Duodenal mucosa (tissue), 2 donors: ENCODE measurements at regions not wholly inside any gene's neighbourhood (a gene's known extent, or its start where the extent isn't known, plus 50 kb on each side); places are given as distances from the start of the nearest gene placed in this dataset.

Experiments
- H3K27ac ChIP-seq: one replicate; pipeline ENCODE4 v1.7.0; 2013; ENCODE audit warnings: low read depth, low read length
- H3K27me3 ChIP-seq, 2 donors: one replicate each; pipeline ENCODE4 v1.7.0; 2013; ENCODE audit warnings: low read length in 2 of 2, control low read depth in 1 of 2; ENCODE audit not compliant: insufficient read depth in 2 of 2, control insufficient read depth in 1 of 2
- H3K36me3 ChIP-seq, 2 donors: one replicate each; pipeline ENCODE4 v1.7.0; 2013; ENCODE audit warnings: low read length in 2 of 2, control low read depth in 1 of 2; ENCODE audit not compliant: insufficient read depth in 2 of 2, control insufficient read depth in 1 of 2
- H3K4me1 ChIP-seq, 2 donors: one replicate each; pipeline ENCODE4 v1.7.0; 2013; ENCODE audit warnings: low read length in 2 of 2, control low read depth in 1 of 2; ENCODE audit not compliant: insufficient read depth in 2 of 2, control insufficient read depth in 1 of 2
- H3K4me3 ChIP-seq, 2 donors: one replicate each; pipeline ENCODE4 v1.7.0; 2013; ENCODE audit warnings: low read length in 2 of 2, low read depth in 1 of 2
- H3K9ac ChIP-seq, 2 donors: one replicate each; pipeline ENCODE4 v1.7.0; 2013; ENCODE audit warnings: low read length in 2 of 2, low read depth in 1 of 2
- H3K9me3 ChIP-seq, 2 donors: one replicate each; pipeline ENCODE4 v1.7.0; 2013; ENCODE audit warnings: low read length in 2 of 2, control low read depth in 1 of 2; ENCODE audit not compliant: control insufficient read depth in 1 of 2

GRCh38 chr1:88058205-88058604 lies 625.9 kb upstream of the PKN2 start:
- Histone ChIP-seq H3K9ac (no peak overlapping the region), H3K4me3 (no peak overlapping the region), H3K4me1 (peaks cover 0 to 9% of the 10 kb centered on the region in 2 donors), H3K9me3 (no peaks in the 10 kb centered on the region), H3K36me3 (no peaks in the 10 kb centered on the region), H3K27me3 (no peaks in the 10 kb centered on the region), H3K27ac (no peak overlapping the region)

GRCh38 chr1:88060112-88060673 lies 623.9 kb upstream of the PKN2 start:
- no peak overlapping the region for H3K4me3 ChIP-seq
- no peaks in the 10 kb centered on the region for H3K27me3 ChIP-seq
- H3K27ac ChIP-seq: no peak overlapping the region
- no peaks in the 10 kb centered on the region for H3K36me3 ChIP-seq
- H3K9ac ChIP-seq: no peak overlapping the region
- peaks cover 0 to 9% of the 10 kb centered on the region in 2 donors for H3K4me1 ChIP-seq
- H3K9me3 ChIP-seq: no peaks in the 10 kb centered on the region

GRCh38 chr1:88060750-88061491 lies 623.2 kb upstream of the PKN2 start:
- no peak overlapping the region for H3K27ac ChIP-seq
- peaks cover 0 to 9% of the 10 kb centered on the region in 2 donors for H3K4me1 ChIP-seq
- H3K4me3 ChIP-seq: no peak overlapping the region
- H3K27me3 ChIP-seq: no peaks in the 10 kb centered on the region
- H3K9me3 ChIP-seq: no peaks in the 10 kb centered on the region
- H3K9ac ChIP-seq: no peak overlapping the region
- no peaks in the 10 kb centered on the region for H3K36me3 ChIP-seq

GRCh38 chr1:88061492-88062177 lies 622.4 kb upstream of the PKN2 start:
- Histone ChIP-seq H3K27me3 (no peaks in the 10 kb centered on the region), H3K27ac (no peak overlapping the region), H3K4me1 (peaks cover 0 to 9% of the 10 kb centered on the region in 2 donors), H3K9ac (no peak overlapping the region), H3K36me3 (no peaks in the 10 kb centered on the region), H3K9me3 (no peaks in the 10 kb centered on the region), H3K4me3 (no peak overlapping the region)

GRCh38 chr1:88062650-88063153 lies 621.4 kb upstream of the PKN2 start:
- Histone ChIP-seq H3K36me3 (no peaks in the 10 kb centered on the region), H3K4me1 (peaks cover 0 to 9% of the 10 kb centered on the region in 2 donors), H3K9ac (no peak overlapping the region), H3K27ac (no peak overlapping the region), H3K4me3 (no peak overlapping the region), H3K27me3 (no peaks in the 10 kb centered on the region), H3K9me3 (no peaks in the 10 kb centered on the region)

- H3K9ac ChIP-seq: no peak overlapping the region
- no peaks in the 10 kb centered on the region for H3K9me3 ChIP-seq
- H3K27ac ChIP-seq: no peak overlapping the region
- no peak overlapping the region for H3K4me3 ChIP-seq
- H3K27me3 ChIP-seq: no peaks in the 10 kb centered on the region
- H3K4me1 ChIP-seq: peaks cover 0 to 9% of the 10 kb centered on the region in 2 donors
- H3K36me3 ChIP-seq: no peaks in the 10 kb centered on the region
Measured at GRCh38 chr1:88063605-88064004, 620.5 kb upstream of the PKN2 start.

- Histone ChIP-seq H3K9me3 (no peaks in the 10 kb centered on the region), H3K4me1 (no peaks in the 10 kb centered on the region), H3K9ac (no peak overlapping the region), H3K27me3 (no peaks in the 10 kb centered on the region), H3K4me3 (no peak overlapping the region), H3K27ac (no peak overlapping the region), H3K36me3 (no peaks in the 10 kb centered on the region)
Measured at GRCh38 chr1:88068407-88068960, 615.6 kb upstream of the PKN2 start.

- H3K9me3 ChIP-seq: no peaks in the 10 kb centered on the region
- H3K27ac ChIP-seq: no peak overlapping the region
- no peaks in the 10 kb centered on the region for H3K36me3 ChIP-seq
- no peaks in the 10 kb centered on the region for H3K27me3 ChIP-seq
- H3K4me1 ChIP-seq: no peaks in the 10 kb centered on the region
- H3K9ac ChIP-seq: no peak overlapping the region
- H3K4me3 ChIP-seq: no peak overlapping the region
Measured at GRCh38 chr1:88070956-88071355, 613.1 kb upstream of the PKN2 start.

- no peak overlapping the region for H3K4me3 ChIP-seq
- no peaks in the 10 kb centered on the region for H3K4me1 ChIP-seq
- H3K27me3 ChIP-seq: no peaks in the 10 kb centered on the region
- no peaks in the 10 kb centered on the region for H3K36me3 ChIP-seq
- no peak overlapping the region for H3K27ac ChIP-seq
- H3K9ac ChIP-seq: no peak overlapping the region
- no peaks in the 10 kb centered on the region for H3K9me3 ChIP-seq
Measured at GRCh38 chr1:88074661-88075060, 609.4 kb upstream of the PKN2 start.

GRCh38 chr1:88075813-88076212 lies 608.3 kb upstream of the PKN2 start:
- H3K27me3 ChIP-seq: no peaks in the 10 kb centered on the region

More at GRCh38 chr1:88075813-88076212, 608.3 kb upstream of the PKN2 start:
- no peak overlapping the region for H3K9ac ChIP-seq
- no peaks in the 10 kb centered on the region for H3K4me1 ChIP-seq
- H3K36me3 ChIP-seq: no peaks in the 10 kb centered on the region
- no peak overlapping the region for H3K27ac ChIP-seq
- no peaks in the 10 kb centered on the region for H3K9me3 ChIP-seq
- H3K4me3 ChIP-seq: no peak overlapping the region
